ENCODE measurements at regions not wholly inside any gene's neighbourhood (a gene's known extent, or its start where the extent isn't known, plus 50 kb on each side); places are given as distances from the start of the nearest gene placed in this dataset.
A peak's percentile ranks its signal among the peaks of the same experiment; 100 is the strongest.

DNA sequence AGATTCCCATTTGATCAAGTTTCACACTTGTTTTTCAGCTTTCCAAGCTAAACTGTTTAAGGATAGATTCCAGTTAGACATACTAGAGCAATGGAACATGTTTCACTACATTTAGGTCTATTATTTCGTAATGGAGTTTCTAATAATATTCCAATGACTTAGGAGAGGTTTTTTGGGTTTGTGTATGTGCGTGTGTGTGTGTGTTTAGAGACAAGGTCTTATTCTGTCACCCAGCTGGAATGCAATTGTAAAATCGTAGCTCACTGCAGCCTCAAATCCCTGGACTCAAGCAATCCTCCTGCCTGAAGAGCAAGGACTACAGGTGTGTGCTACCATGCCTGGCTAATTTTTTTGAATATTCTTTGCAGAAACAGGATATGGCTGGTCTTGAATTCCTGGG lies 426.3 kb downstream of the ZFHX3 start:
- Histone ChIP-seq H3K9ac (ENCODE audit: low read length) (no peak overlapping the region), H3K9me3 (ENCODE audit: control insufficient read depth, low read length) (no peaks in the 10 kb centered on the region), H3K36me3 (ENCODE audit: control insufficient read depth, insufficient read depth, low read length, severe bottlenecking) (no peaks in the 10 kb centered on the region), H3K27me3 (replicated peaks; ENCODE audit: control insufficient read depth, insufficient read depth, low read length) (no peaks in the 10 kb centered on the region), H3K4me1 (ENCODE audit: control insufficient read depth, insufficient read depth, low read length) (no peaks in the 10 kb centered on the region), H3K4me3 (ENCODE audit: low read length) (no peak overlapping the region)
- DNase-seq (ENCODE audit: low read depth) = no peak

DNA sequence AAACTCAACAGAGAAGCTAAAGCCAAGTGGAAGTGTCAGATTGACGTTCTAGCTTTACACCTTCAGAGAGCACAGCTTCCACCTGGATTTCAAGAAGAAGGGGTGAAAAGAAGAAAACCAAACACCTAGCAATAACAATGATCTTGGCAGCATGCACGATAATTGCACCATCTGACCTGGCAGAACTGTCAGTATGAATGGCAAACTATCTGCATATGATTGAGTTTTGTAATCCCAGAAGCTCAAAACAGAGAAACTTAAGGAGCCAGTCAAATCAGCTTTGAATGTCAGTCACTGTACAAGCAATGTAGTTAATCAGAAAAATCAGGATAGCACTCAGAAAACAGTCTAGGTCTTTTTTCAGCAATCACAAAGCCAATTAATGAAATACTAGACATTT lies 427.1 kb downstream of the ZFHX3 start:
- Histone ChIP-seq H3K36me3 (ENCODE audit: control insufficient read depth, insufficient read depth, low read length, severe bottlenecking) (no peaks in the 10 kb centered on the region), H3K27me3 (replicated peaks; ENCODE audit: control insufficient read depth, insufficient read depth, low read length) (no peaks in the 10 kb centered on the region), H3K4me3 (ENCODE audit: low read length) (no peak overlapping the region), H3K4me1 (ENCODE audit: control insufficient read depth, insufficient read depth, low read length) (no peaks in the 10 kb centered on the region), H3K9me3 (ENCODE audit: control insufficient read depth, low read length) (no peaks in the 10 kb centered on the region), H3K9ac (ENCODE audit: low read length) (no peak overlapping the region)
- DNase-seq (ENCODE audit: low read depth) = no peak

DNA sequence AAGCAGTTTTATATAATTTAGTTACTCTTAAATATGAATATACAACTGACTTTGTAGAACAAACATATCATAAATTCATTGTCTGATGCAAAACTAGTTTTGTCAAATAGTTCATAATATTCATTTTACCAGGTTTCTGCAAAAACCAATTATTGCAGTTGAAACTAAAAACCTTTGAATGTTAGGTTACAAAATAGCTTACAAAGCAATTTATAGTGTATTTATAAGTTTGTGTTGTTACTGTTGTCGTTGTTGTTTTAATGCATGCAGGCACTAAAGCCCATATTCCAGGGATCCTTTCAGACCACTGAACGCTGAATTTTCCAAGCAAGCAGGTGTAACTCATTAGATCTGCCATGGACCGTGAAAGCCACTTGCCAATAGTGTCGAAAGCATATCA lies 427.6 kb downstream of the ZFHX3 start:
- no peak for DNase-seq (ENCODE audit: low read depth)
- Histone ChIP-seq H3K4me3 (ENCODE audit: low read length) (no peak overlapping the region), H3K27me3 (replicated peaks; ENCODE audit: control insufficient read depth, insufficient read depth, low read length) (no peaks in the 10 kb centered on the region), H3K36me3 (ENCODE audit: control insufficient read depth, insufficient read depth, low read length, severe bottlenecking) (no peaks in the 10 kb centered on the region), H3K4me1 (ENCODE audit: control insufficient read depth, insufficient read depth, low read length) (no peaks in the 10 kb centered on the region), H3K9ac (ENCODE audit: low read length) (no peak overlapping the region), H3K9me3 (ENCODE audit: control insufficient read depth, low read length) (no peaks in the 10 kb centered on the region)

DNA sequence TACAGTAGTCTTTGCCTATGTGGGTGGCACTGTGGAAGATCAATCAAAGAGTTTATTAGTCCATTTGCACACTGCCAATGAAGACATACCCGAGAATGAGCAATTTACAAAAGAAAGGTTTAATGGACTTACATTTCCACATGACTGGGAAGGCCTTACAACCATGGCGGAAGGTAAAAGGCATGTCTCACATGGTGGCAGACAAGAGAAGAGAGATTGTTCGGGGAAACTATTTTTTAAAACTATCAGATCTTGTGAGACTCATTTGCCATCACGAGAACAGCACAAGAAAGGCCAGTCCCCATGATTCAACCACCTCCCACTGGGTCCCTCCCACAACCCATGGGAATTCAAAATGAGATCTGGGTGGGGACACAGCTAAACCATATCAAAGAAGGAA lies 432.1 kb downstream of the ZFHX3 start:
- H3K9me3 ChIP-seq (ENCODE audit: control insufficient read depth, low read length) = no peaks in the 10 kb centered on the region
- peaks cover 6% of the 10 kb centered on the region for H3K4me1 ChIP-seq (ENCODE audit: control insufficient read depth, insufficient read depth, low read length)
- H3K27me3 ChIP-seq (replicated peaks; ENCODE audit: control insufficient read depth, insufficient read depth, low read length) = no peaks in the 10 kb centered on the region
- H3K36me3 ChIP-seq (ENCODE audit: control insufficient read depth, insufficient read depth, low read length, severe bottlenecking) = no peaks in the 10 kb centered on the region
- DNase-seq (ENCODE audit: low read depth) = no peak
- H3K4me3 ChIP-seq (ENCODE audit: low read length) = no peak overlapping the region
- no peak overlapping the region for H3K9ac ChIP-seq (ENCODE audit: low read length)

- no peak for DNase-seq (ENCODE audit: low read depth)
- Histone ChIP-seq H3K27me3 (replicated peaks; ENCODE audit: control insufficient read depth, insufficient read depth, low read length) (no peaks in the 10 kb centered on the region), H3K9ac (ENCODE audit: low read length) (no peak overlapping the region), H3K9me3 (ENCODE audit: control insufficient read depth, low read length) (no peaks in the 10 kb centered on the region), H3K4me1 (ENCODE audit: control insufficient read depth, insufficient read depth, low read length) (peaks cover 6% of the 10 kb centered on the region), H3K4me3 (ENCODE audit: low read length) (no peak overlapping the region), H3K36me3 (ENCODE audit: control insufficient read depth, insufficient read depth, low read length, severe bottlenecking) (no peaks in the 10 kb centered on the region)
Measured at GRCh38 chr16:72612718-72613117, 435.2 kb downstream of the ZFHX3 start.

- peaks cover 6% of the 10 kb centered on the region for H3K4me1 ChIP-seq (ENCODE audit: control insufficient read depth, insufficient read depth, low read length)
- no peak overlapping the region for H3K9ac ChIP-seq (ENCODE audit: low read length)
- no peaks in the 10 kb centered on the region for H3K9me3 ChIP-seq (ENCODE audit: control insufficient read depth, low read length)
- no peaks in the 10 kb centered on the region for H3K27me3 ChIP-seq (replicated peaks; ENCODE audit: control insufficient read depth, insufficient read depth, low read length)
- H3K36me3 ChIP-seq (ENCODE audit: control insufficient read depth, insufficient read depth, low read length, severe bottlenecking) = no peaks in the 10 kb centered on the region
- peak; percentile 62 for DNase-seq (ENCODE audit: low read depth)
- H3K4me3 ChIP-seq (ENCODE audit: low read length) = no peak overlapping the region
Measured at GRCh38 chr16:72612256-72612655, 435.7 kb downstream of the ZFHX3 start.

DNA sequence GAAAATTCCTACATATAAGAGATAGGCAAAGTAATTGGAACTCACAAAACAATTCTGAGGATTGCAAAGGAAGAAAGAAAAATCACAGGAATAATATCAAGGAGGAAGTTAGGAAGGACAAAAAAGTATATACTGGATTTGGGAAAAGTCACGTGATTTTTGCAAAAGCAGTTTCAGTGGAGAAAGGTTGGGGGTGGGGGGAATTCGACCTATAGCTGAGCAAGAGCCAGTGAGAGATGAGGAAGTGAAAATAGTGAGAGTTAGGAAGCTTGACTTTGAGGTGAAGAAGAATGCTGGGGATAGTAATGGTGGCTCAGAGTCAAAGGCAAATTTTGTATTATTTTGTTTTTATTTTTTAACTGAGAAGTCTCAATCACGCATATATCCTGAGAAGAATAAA lies 438.0 kb upstream of the PMFBP1 start:
- no peaks in the 10 kb centered on the region for H3K27me3 ChIP-seq (replicated peaks; ENCODE audit: control insufficient read depth, insufficient read depth, low read length)
- no peak overlapping the region for H3K4me3 ChIP-seq (ENCODE audit: low read length)
- no peaks in the 10 kb centered on the region for H3K9me3 ChIP-seq (ENCODE audit: control insufficient read depth, low read length)
- H3K4me1 ChIP-seq (ENCODE audit: control insufficient read depth, insufficient read depth, low read length) = peaks cover 6% of the 10 kb centered on the region
- H3K9ac ChIP-seq (ENCODE audit: low read length) = no peak overlapping the region
- no peak for DNase-seq (ENCODE audit: low read depth)
- H3K36me3 ChIP-seq (ENCODE audit: control insufficient read depth, insufficient read depth, low read length, severe bottlenecking) = no peaks in the 10 kb centered on the region

GRCh38 chr16:72609066-72609465 lies 437.1 kb upstream of the PMFBP1 start:
- no peak overlapping the region for H3K9ac ChIP-seq (ENCODE audit: low read length)
- no peak for DNase-seq (ENCODE audit: low read depth)
- H3K4me3 ChIP-seq (ENCODE audit: low read length) = no peak overlapping the region
- no peaks in the 10 kb centered on the region for H3K27me3 ChIP-seq (replicated peaks; ENCODE audit: control insufficient read depth, insufficient read depth, low read length)
- no peaks in the 10 kb centered on the region for H3K36me3 ChIP-seq (ENCODE audit: control insufficient read depth, insufficient read depth, low read length, severe bottlenecking)
- no peaks in the 10 kb centered on the region for H3K9me3 ChIP-seq (ENCODE audit: control insufficient read depth, low read length)
- peaks cover 6% of the 10 kb centered on the region for H3K4me1 ChIP-seq (ENCODE audit: control insufficient read depth, insufficient read depth, low read length)

DNA sequence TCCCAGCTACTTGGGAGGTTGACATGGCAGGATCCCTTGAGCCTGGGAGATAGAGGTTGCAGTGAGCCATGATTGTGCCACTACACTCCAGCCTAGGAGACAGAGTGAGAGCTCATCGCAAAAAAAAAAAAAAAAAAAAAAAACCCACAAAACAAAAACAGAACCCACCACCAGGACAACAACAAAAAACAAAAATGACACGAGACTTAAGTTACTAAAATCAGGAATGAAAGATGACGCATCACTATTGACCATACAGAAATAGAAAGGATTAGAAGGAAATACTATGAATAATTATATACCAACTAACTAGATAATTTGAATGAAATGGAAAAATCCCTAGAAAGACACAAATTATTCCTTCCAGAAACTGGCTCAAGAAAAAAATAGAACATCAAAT lies 432.4 kb upstream of the PMFBP1 start:
- Histone ChIP-seq H3K4me3 (ENCODE audit: low read length) (no peak overlapping the region), H3K27me3 (replicated peaks; ENCODE audit: control insufficient read depth, insufficient read depth, low read length) (no peaks in the 10 kb centered on the region), H3K36me3 (ENCODE audit: control insufficient read depth, insufficient read depth, low read length, severe bottlenecking) (no peaks in the 10 kb centered on the region), H3K9ac (ENCODE audit: low read length) (no peak overlapping the region), H3K4me1 (ENCODE audit: control insufficient read depth, insufficient read depth, low read length) (no peaks in the 10 kb centered on the region), H3K9me3 (ENCODE audit: control insufficient read depth, low read length) (no peaks in the 10 kb centered on the region)
- DNase-seq (ENCODE audit: low read depth) = no peak

DNA sequence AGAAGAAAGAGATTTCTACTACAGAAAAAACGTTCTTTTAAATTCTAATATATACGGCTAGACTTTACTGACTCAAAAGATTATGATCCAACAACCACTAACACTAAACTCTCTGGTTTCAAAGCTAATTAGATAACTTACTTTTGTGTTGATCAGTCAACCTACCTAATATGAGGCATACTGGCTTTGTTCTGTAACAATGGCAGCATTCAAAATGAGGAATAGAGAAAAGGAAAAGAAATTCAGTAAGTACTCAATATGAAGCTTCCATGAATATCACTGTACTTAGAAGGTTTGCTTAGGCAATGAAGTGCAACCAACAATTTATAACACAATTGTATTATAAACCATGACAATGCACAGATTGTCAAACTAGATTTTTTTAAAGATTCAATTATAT lies 430.5 kb upstream of the PMFBP1 start:
- H3K9ac ChIP-seq (ENCODE audit: low read length) = no peak overlapping the region
- no peaks in the 10 kb centered on the region for H3K36me3 ChIP-seq (ENCODE audit: control insufficient read depth, insufficient read depth, low read length, severe bottlenecking)
- H3K4me3 ChIP-seq (ENCODE audit: low read length) = no peak overlapping the region
- DNase-seq (ENCODE audit: low read depth) = no peak
- H3K4me1 ChIP-seq (ENCODE audit: control insufficient read depth, insufficient read depth, low read length) = no peaks in the 10 kb centered on the region
- no peaks in the 10 kb centered on the region for H3K9me3 ChIP-seq (ENCODE audit: control insufficient read depth, low read length)
- H3K27me3 ChIP-seq (replicated peaks; ENCODE audit: control insufficient read depth, insufficient read depth, low read length) = no peaks in the 10 kb centered on the region

DNA sequence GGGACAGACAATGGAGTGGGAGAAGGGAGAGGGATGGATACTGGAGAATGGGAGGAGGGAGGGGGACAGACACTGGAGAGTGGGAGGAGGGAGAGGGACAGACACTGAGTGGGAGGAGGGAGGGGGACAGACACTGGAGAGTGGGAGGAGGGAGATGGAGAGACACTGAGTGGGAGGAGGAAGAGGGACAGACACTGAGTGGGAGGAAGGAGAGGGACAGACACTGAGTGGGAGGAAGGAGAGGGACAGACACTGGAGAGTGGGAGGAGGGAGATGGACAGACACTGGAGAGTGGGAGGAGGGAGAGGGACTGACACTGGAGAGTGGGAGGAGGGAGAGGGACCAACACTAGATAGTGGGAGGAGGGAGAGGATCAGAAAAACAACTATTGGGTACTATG lies 426.7 kb upstream of the PMFBP1 start:
- Histone ChIP-seq H3K9me3 (ENCODE audit: control insufficient read depth, low read length) (no peaks in the 10 kb centered on the region), H3K4me1 (ENCODE audit: control insufficient read depth, insufficient read depth, low read length) (no peaks in the 10 kb centered on the region), H3K9ac (ENCODE audit: low read length) (no peak overlapping the region), H3K4me3 (ENCODE audit: low read length) (no peak overlapping the region), H3K27me3 (replicated peaks; ENCODE audit: control insufficient read depth, insufficient read depth, low read length) (no peaks in the 10 kb centered on the region), H3K36me3 (ENCODE audit: control insufficient read depth, insufficient read depth, low read length, severe bottlenecking) (no peaks in the 10 kb centered on the region)
- DNase-seq (ENCODE audit: low read depth) = no peak

DNA sequence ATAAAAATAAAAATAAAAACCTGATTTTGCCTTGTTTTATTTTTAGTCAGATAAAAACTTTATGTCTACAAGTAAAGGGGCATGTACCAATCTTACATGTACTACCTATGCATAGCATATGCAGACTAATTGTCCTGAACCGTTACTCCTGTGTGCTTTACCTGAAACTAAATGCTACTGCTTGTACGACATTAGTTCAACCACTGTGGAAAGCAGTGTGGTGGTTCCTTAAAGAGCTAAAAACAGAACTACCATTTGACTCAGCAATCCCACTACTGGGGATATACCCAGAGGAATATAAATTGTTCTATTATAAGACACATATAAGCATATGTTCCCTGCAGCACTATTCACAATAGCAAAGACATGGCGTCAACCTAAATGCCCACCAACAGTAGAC lies 426.0 kb upstream of the PMFBP1 start:
- Histone ChIP-seq H3K4me3 (ENCODE audit: low read length) (no peak overlapping the region), H3K9ac (ENCODE audit: low read length) (no peak overlapping the region), H3K9me3 (ENCODE audit: control insufficient read depth, low read length) (no peaks in the 10 kb centered on the region), H3K27me3 (replicated peaks; ENCODE audit: control insufficient read depth, insufficient read depth, low read length) (no peaks in the 10 kb centered on the region), H3K4me1 (ENCODE audit: control insufficient read depth, insufficient read depth, low read length) (no peaks in the 10 kb centered on the region), H3K36me3 (ENCODE audit: control insufficient read depth, insufficient read depth, low read length, severe bottlenecking) (no peaks in the 10 kb centered on the region)
- DNase-seq (ENCODE audit: low read depth) = no peak
